SK-N-SH treated with all-trans-retinoic acid at 6 μM for 48 hours (cell line): ENCODE measurements at regions not wholly inside any gene's neighbourhood (a gene's known extent, or its start where the extent isn't known, plus 50 kb on each side); places are given as distances from the start of the nearest gene placed in this dataset.

ENCODE experiments used
- ARNTL ChIP-seq: fragments of 450-650 bp; formaldehyde crosslinking; IDR thresholded peaks from 2 replicates; pipeline ENCODE4 v1.5.0; 2020; ENCODE audit warnings: low read depth, mild to moderate bottlenecking, moderate library complexity, borderline replicate concordance
- BACH2 ChIP-seq: fragments of 250-450 bp; sonication (Bioruptor Pico); IDR thresholded peaks from 2 replicates; pipeline ENCODE4 v1.9.0; 2021; ENCODE audit warnings: mild to moderate bottlenecking, borderline replicate concordance
- CSDC2 ChIP-seq: fragments of 250-450 bp; sonication (Bioruptor Pico); IDR thresholded peaks from 2 replicates; pipeline ENCODE4 v1.5.0; 2020; ENCODE audit warnings: mild to moderate bottlenecking, moderate library complexity
- GLIS3 ChIP-seq: fragments of 250-450 bp; sonication (Bioruptor Pico); IDR thresholded peaks from 2 replicates; pipeline ENCODE4 v1.5.0; 2020; ENCODE audit warnings: mild to moderate bottlenecking, moderate library complexity
- PPARA ChIP-seq: fragments of 250-450 bp; sonication (Bioruptor Pico); IDR thresholded peaks from 2 replicates; pipeline ENCODE4 v1.5.0; 2020; ENCODE audit warnings: mild to moderate bottlenecking, borderline replicate concordance
- RARB ChIP-seq: fragments of 250-450 bp; sonication (Bioruptor Pico); IDR thresholded peaks from 2 replicates; pipeline ENCODE4 v1.8.0; 2021; ENCODE audit warnings: mild to moderate bottlenecking, moderate library complexity
- ZFP3 ChIP-seq: fragments of 250-450 bp; sonication (Bioruptor Pico); IDR thresholded peaks from 2 replicates; pipeline ENCODE4 v1.5.0; 2020; ENCODE audit warnings: mild to moderate bottlenecking, moderate library complexity
- ZFP30 ChIP-seq: fragments of 450-650 bp; formaldehyde crosslinking; IDR thresholded peaks from 2 replicates; pipeline ENCODE4 v1.5.0; 2022; ENCODE audit warnings: mild to moderate bottlenecking, moderate library complexity
- ZNF565 ChIP-seq: fragments of 450-650 bp; formaldehyde crosslinking; conservative IDR thresholded peaks from 2 replicates; pipeline ENCODE4 v1.5.0; 2020; ENCODE audit warnings: low read depth, mild to moderate bottlenecking, moderate library complexity
- ZNF8 ChIP-seq: fragments of 450-650 bp; formaldehyde crosslinking; IDR thresholded peaks from 2 replicates; pipeline ENCODE4 v1.5.0; 2020; ENCODE audit warnings: mild to moderate bottlenecking, moderate library complexity
- TF ChIP-seq, protein P1 (sequence below): fragments of 250-450 bp; sonication (Bioruptor Pico); IDR thresholded peaks from 2 replicates; pipeline ENCODE4 v1.8.0; 2020; ENCODE audit warnings: mild to moderate bottlenecking, moderate library complexity, borderline replicate concordance
- TF ChIP-seq, protein P2 (sequence below): fragments of 250-450 bp; sonication (Bioruptor Pico); IDR thresholded peaks from 2 replicates; pipeline ENCODE4 v1.5.1; 2020; ENCODE audit warnings: low read depth, mild to moderate bottlenecking, moderate library complexity

GRCh38 chr1:55311057-55311641 is 96.0 kb upstream of the USP24 start:
- TF ChIP-seq ZNF8 (CRISPR knock-in tag) (no peak), ZFP30 (CRISPR knock-in tag) (peak; percentile 66; the same call in 1 of the 2 replicates), ZNF565 (CRISPR knock-in tag) (no peak), ARNTL (CRISPR knock-in tag) (no peak), PPARA (CRISPR knock-in tag) (no peak), RARB (CRISPR knock-in tag) (no peak), BACH2 (CRISPR knock-in tag) (no peak; the same call in 1 of the 2 replicates), GLIS3 (CRISPR knock-in tag) (no peak), CSDC2 (no peak), ZFP3 (CRISPR knock-in tag) (no peak)
- TF ChIP-seq, protein P1, sequence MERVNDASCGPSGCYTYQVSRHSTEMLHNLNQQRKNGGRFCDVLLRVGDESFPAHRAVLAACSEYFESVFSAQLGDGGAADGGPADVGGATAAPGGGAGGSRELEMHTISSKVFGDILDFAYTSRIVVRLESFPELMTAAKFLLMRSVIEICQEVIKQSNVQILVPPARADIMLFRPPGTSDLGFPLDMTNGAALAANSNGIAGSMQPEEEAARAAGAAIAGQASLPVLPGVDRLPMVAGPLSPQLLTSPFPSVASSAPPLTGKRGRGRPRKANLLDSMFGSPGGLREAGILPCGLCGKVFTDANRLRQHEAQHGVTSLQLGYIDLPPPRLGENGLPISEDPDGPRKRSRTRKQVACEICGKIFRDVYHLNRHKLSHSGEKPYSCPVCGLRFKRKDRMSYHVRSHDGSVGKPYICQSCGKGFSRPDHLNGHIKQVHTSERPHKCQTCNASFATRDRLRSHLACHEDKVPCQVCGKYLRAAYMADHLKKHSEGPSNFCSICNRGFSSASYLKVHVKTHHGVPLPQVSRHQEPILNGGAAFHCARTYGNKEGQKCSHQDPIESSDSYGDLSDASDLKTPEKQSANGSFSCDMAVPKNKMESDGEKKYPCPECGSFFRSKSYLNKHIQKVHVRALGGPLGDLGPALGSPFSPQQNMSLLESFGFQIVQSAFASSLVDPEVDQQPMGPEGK (CRISPR knock-in tag) = no peak
- TF ChIP-seq, protein P2, sequence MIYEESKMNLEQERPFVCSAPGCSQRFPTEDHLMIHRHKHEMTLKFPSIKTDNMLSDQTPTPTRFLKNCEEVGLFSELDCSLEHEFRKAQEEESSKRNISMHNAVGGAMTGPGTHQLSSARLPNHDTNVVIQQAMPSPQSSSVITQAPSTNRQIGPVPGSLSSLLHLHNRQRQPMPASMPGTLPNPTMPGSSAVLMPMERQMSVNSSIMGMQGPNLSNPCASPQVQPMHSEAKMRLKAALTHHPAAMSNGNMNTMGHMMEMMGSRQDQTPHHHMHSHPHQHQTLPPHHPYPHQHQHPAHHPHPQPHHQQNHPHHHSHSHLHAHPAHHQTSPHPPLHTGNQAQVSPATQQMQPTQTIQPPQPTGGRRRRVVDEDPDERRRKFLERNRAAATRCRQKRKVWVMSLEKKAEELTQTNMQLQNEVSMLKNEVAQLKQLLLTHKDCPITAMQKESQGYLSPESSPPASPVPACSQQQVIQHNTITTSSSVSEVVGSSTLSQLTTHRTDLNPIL (CRISPR knock-in tag) = no peak
